T-helper 2 cell (primary cell): ENCODE measurements at regions not wholly inside any gene's neighbourhood (a gene's known extent, or its start where the extent isn't known, plus 50 kb on each side); places are given as distances from the start of the nearest gene placed in this dataset.
A peak's percentile ranks its signal among the peaks of the same experiment; 100 is the strongest.
"Not testable (repeated sequence)": the region's sequence is repeated elsewhere in the genome, so short reads cannot be mapped to it uniquely, and the experiment has no call there.

Experiments
- DNase-seq, 5 experiments: peaks; one replicate each; pipeline versions ENCODE4 v3.0.0 to v3.0.0-alpha.2; 2012 to 2022

- not testable (repeated sequence) for DNase-seq
These were observed 372.9 kb downstream of the ANAPC1 start for GRCh38 chr2:111511062-111511461.

- DNase-seq: not testable (repeated sequence)
These were observed 371.6 kb downstream of the ANAPC1 start for GRCh38 chr2:111512378-111512777.

GRCh38 chr2:111514138-111514537 is 369.9 kb downstream of the ANAPC1 start:
- DNase-seq: not testable (repeated sequence)

- DNase-seq: not testable (repeated sequence)
These were observed 366.8 kb downstream of the ANAPC1 start for GRCh38 chr2:111517050-111517720.

GRCh38 chr2:111517721-111518053 is 366.3 kb downstream of the ANAPC1 start:
- DNase-seq: not testable (repeated sequence)

GRCh38 chr2:111519071-111519470 is 364.9 kb downstream of the ANAPC1 start:
- DNase-seq: no peak

- DNase-seq: no peak
These were observed 361.7 kb downstream of the ANAPC1 start for GRCh38 chr2:111522231-111522768.

- DNase-seq: no peak
These were observed 361.0 kb downstream of the ANAPC1 start for GRCh38 chr2:111523009-111523408.

GRCh38 chr2:111525026-111525425 is 359.0 kb downstream of the ANAPC1 start:
- DNase-seq: peak in 1 of 5 experiments; percentile 60

GRCh38 chr2:111526041-111526639 is 357.9 kb downstream of the ANAPC1 start:
- not testable (repeated sequence) for DNase-seq

GRCh38 chr2:111527707-111528400 is 356.1 kb downstream of the ANAPC1 start:
- DNase-seq: not testable (repeated sequence)

GRCh38 chr2:111529022-111529421 is 355.0 kb downstream of the ANAPC1 start:
- not testable (repeated sequence) for DNase-seq

- DNase-seq: peak in 1 of 5 experiments; percentile 52
These were observed 353.6 kb downstream of the ANAPC1 start for GRCh38 chr2:111530239-111530965.

- DNase-seq: not testable (repeated sequence)
These were observed 351.1 kb downstream of the ANAPC1 start for GRCh38 chr2:111532682-111533556.

GRCh38 chr2:111533557-111534247 is 350.3 kb downstream of the ANAPC1 start:
- DNase-seq: peak in 1 of 5 experiments; percentile 61

- DNase-seq: peak in 1 of 5 experiments; percentile 73
These were observed 349.1 kb downstream of the ANAPC1 start for GRCh38 chr2:111534910-111535352.

- no peak for DNase-seq
These were observed 348.6 kb downstream of the ANAPC1 start for GRCh38 chr2:111535404-111535803.

GRCh38 chr2:111537078-111537655 is 346.8 kb downstream of the ANAPC1 start:
- DNase-seq: peak in 1 of 5 experiments; percentile 16

GRCh38 chr2:111539991-111540390 is 344.0 kb downstream of the ANAPC1 start:
- DNase-seq: not testable (repeated sequence)

- not testable (repeated sequence) for DNase-seq
These were observed 341.7 kb downstream of the ANAPC1 start for GRCh38 chr2:111542120-111542774.
